Liver (tissue), 8 donors: ENCODE measurements at regions not wholly inside any gene's neighbourhood (a gene's known extent, or its start where the extent isn't known, plus 50 kb on each side); places are given as distances from the start of the nearest gene placed in this dataset.

Experiments
- DNase-seq: peaks from one replicate; pipeline ENCODE4 v3.0.0-alpha.2; 2017; ENCODE audit warnings: low spot score
- H3K27ac ChIP-seq, 2 donors: one replicate each; pipeline ENCODE4 v1.7.0; 2013; ENCODE audit warnings: inconsistent platforms in 2 of 2, low read length in 2 of 2, control low read depth in 1 of 2, low read depth in 1 of 2, mild to moderate bottlenecking in 1 of 2
- H3K27me3 ChIP-seq, 4 donors: one replicate each; pipeline versions ENCODE4 v1.6.1 to v1.7.0; 2013; ENCODE audit warnings: low read length in 3 of 4, inconsistent platforms in 1 of 4, mild to moderate bottlenecking in 1 of 4, moderate library complexity in 1 of 4; ENCODE audit not compliant: control insufficient read depth in 4 of 4, insufficient read depth in 4 of 4
- H3K36me3 ChIP-seq, 4 donors: one replicate each; pipeline versions ENCODE4 v1.6.1 to v1.7.0; 2013; ENCODE audit warnings: low read length in 3 of 4, mild to moderate bottlenecking in 3 of 4, low read depth in 1 of 4, moderate library complexity in 1 of 4; ENCODE audit not compliant: control insufficient read depth in 4 of 4, insufficient read depth in 3 of 4
- H3K4me1 ChIP-seq, 4 donors: one replicate each; pipeline versions ENCODE4 v1.6.1 to v1.7.0; 2013; ENCODE audit warnings: low read length in 3 of 4, mild to moderate bottlenecking in 3 of 4, moderate library complexity in 1 of 4; ENCODE audit not compliant: control insufficient read depth in 4 of 4, insufficient read depth in 4 of 4
- H3K4me3 ChIP-seq, 3 donors: one replicate each; pipeline versions ENCODE4 v1.6.1 to v1.7.0; 2013; ENCODE audit warnings: low read length in 3 of 3, control low read depth in 1 of 3, low read depth in 1 of 3, mild to moderate bottlenecking in 1 of 3
- H3K9ac ChIP-seq, 2 donors: one replicate each; pipeline ENCODE4 v1.7.0; 2013; ENCODE audit warnings: low read length in 2 of 2, mild to moderate bottlenecking in 2 of 2, moderate library complexity in 2 of 2, control low read depth in 1 of 2, low read depth in 1 of 2
- H3K9me3 ChIP-seq, 4 donors: one replicate each; pipeline versions ENCODE4 v1.6.1 to v1.7.0; 2013; ENCODE audit warnings: low read length in 3 of 4; ENCODE audit not compliant: control insufficient read depth in 4 of 4
- EGR1 ChIP-seq, 2 donors: IDR thresholded peaks; 2 replicates each; pipeline ENCODE4 v1.6.1; 2016 to 2018; ENCODE audit warnings: antibody characterized with exemption in 2 of 2, low read depth in 2 of 2
- FOXA1 ChIP-seq: IDR thresholded peaks from 2 replicates; pipeline ENCODE4 v1.6.1; 2016; ENCODE audit warnings: antibody characterized with exemption
- FOXA2 ChIP-seq: IDR thresholded peaks from 2 replicates; pipeline ENCODE4 v1.6.1; 2016; ENCODE audit warnings: antibody characterized with exemption
- GABPA ChIP-seq, 2 donors: IDR thresholded peaks in 1 of 2; conservative IDR thresholded peaks in 1 of 2; 2 replicates each; pipeline ENCODE4 v1.6.1; 2016; ENCODE audit warnings: antibody characterized with exemption in 2 of 2, mild to moderate bottlenecking in 1 of 2, moderate library complexity in 1 of 2
- HNF4A ChIP-seq, 2 donors: conservative IDR thresholded peaks; 2 replicates each; pipeline ENCODE4 v1.6.1; 2016; ENCODE audit warnings: antibody characterized with exemption in 2 of 2, mild to moderate bottlenecking in 2 of 2
- HNF4G ChIP-seq: IDR thresholded peaks from 2 replicates; pipeline ENCODE4 v1.6.1; 2016; ENCODE audit warnings: antibody characterized with exemption
- JUND ChIP-seq, 2 donors: IDR thresholded peaks; 2 replicates each; pipeline ENCODE4 v1.6.1; 2016; ENCODE audit warnings: antibody characterized with exemption in 2 of 2
- MAX ChIP-seq: IDR thresholded peaks from 2 replicates; pipeline ENCODE4 v1.6.1; 2016; ENCODE audit warnings: antibody characterized with exemption
- NR2F2 ChIP-seq: IDR thresholded peaks from 2 replicates; pipeline ENCODE4 v1.6.1; 2016; ENCODE audit warnings: antibody characterized with exemption
- RAD21 ChIP-seq, 2 donors: IDR thresholded peaks; 2 replicates each; pipeline ENCODE4 v1.6.1; 2016; ENCODE audit warnings: antibody characterized with exemption in 2 of 2, mild to moderate bottlenecking in 2 of 2
- REST ChIP-seq: IDR thresholded peaks from 2 replicates; pipeline ENCODE4 v1.6.1; 2016; ENCODE audit warnings: antibody characterized with exemption, mild to moderate bottlenecking
- RXRA ChIP-seq, 2 donors: IDR thresholded peaks; 2 replicates each; pipeline ENCODE4 v1.6.1; 2017 to 2018; ENCODE audit warnings: antibody characterized with exemption in 2 of 2, mild to moderate bottlenecking in 1 of 2
- SP1 ChIP-seq: IDR thresholded peaks from 2 replicates; pipeline ENCODE4 v1.6.1; 2018; ENCODE audit warnings: antibody characterized with exemption, mild to moderate bottlenecking
- TAF1 ChIP-seq: conservative IDR thresholded peaks from 2 replicates; pipeline ENCODE4 v1.6.1; 2016; ENCODE audit warnings: antibody characterized with exemption, mild to moderate bottlenecking
- YY1 ChIP-seq: IDR thresholded peaks from 2 replicates; pipeline ENCODE4 v1.6.1; 2016; ENCODE audit warnings: antibody characterized with exemption, mild to moderate bottlenecking
- WGBS: extraction: QIAGEN DNeasy Blood & Tissue Kit; methylation state at CpG from one replicate; pipeline ENCODE4 v1.1.7; 2013; 5-methylcytosine and 5-hydroxymethylcytosine counted together
- TF ChIP-seq, protein P1 (sequence below): IDR thresholded peaks from 2 replicates; pipeline ENCODE4 v1.6.1; 2016; ENCODE audit warnings: antibody characterized with exemption
- TF ChIP-seq, protein P2 (sequence below): fragments of 150-350 bp; IDR thresholded peaks from 2 replicates; pipeline ENCODE4 v1.5.1; 2017; ENCODE audit warnings: improper control_type of control experiment, low read depth, low read length; ENCODE audit not compliant: missing input control
- donor health status: healthy.
- donor health status: healthy.
- donor health status: healthy.
- donor health status: healthy.
- donor health status: healthy.

DNA sequence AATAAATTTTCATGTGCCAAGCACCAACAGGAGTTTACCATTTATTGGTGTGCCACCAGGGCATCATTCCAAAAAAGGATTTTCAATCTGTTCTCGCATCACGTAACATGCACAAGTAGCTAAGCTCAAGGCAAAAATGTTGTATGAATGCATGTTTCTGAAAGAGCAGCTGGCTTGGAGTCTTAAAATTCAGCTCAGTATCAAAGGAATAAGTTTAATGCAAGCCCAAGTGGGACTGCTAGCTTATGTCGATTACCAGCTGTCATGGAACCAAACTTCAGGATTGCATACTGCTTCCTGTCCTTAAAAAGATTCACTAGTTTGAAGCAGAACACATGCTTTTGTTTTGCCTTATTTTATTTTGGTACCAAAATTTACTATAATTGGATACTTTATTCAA, 437.0 kb downstream of the FSCB start:
- TF ChIP-seq JUND (IDR thresholded peaks at IDR 0.05), result no peak
- Histone ChIP-seq H3K9me3 (no peaks in the 10 kb centered on the region), H3K4me1 (no peaks in the 10 kb centered on the region), H3K4me3 (no peak overlapping the region), H3K9ac (no peak overlapping the region), H3K36me3 (no peaks in the 10 kb centered on the region), H3K27ac (no peak overlapping the region), H3K27me3 (no peaks in the 10 kb centered on the region)
- 77% methylated on average over 3 of the region's 3 CpGs for WGBS
- no peak for DNase-seq

- Histone ChIP-seq H3K4me3 (no peak overlapping the region), H3K9me3 (no peaks in the 10 kb centered on the region), H3K4me1 (no peaks in the 10 kb centered on the region), H3K27ac (no peak overlapping the region), H3K9ac (no peak overlapping the region), H3K27me3 (no peaks in the 10 kb centered on the region), H3K36me3 (no peaks in the 10 kb centered on the region)
- no peak for DNase-seq
- TF ChIP-seq RAD21 (IDR thresholded peaks at IDR 0.05) (peak in 1 of 2 donors; percentile 43), FOXA2 (no peak), RXRA (IDR thresholded peaks at IDR 0.05) (no peak)
- 68% methylated on average over 3 of the region's 3 CpGs for WGBS
Observed at GRCh38 chr14:44053422-44053821, 453.7 kb downstream of the FSCB start.

DNA sequence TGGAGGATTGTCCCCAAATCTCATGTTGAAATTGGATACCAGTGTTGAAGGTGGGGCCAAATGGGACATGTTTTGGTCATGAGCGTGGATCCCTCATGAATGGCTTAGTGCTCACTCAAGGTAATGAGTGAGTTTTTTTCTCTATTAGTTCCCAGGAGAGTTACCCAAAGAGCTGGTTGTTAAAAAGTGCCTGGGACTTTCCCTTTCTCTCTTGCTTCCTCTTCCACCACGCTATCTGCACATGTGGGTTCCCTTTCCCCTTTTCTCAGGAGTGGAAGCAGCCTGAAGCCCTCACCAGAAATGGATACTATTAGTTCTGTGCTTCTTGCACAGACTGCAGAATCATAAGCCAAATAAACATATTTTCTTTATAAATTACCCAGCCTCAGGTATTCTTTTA, 465.4 kb downstream of the FSCB start:
- no peak overlapping the region for H3K4me3 ChIP-seq
- H3K27ac ChIP-seq, result no peak overlapping the region
- H3K9me3 ChIP-seq, result peaks cover 0 to 8% (median 0%) of the 10 kb centered on the region in 4 donors
- TF ChIP-seq HNF4G (no peak), RAD21 (IDR thresholded peaks at IDR 0.05) (no peak), GABPA (IDR thresholded peaks at IDR 0.05 in 1 of 2, conservative IDR thresholded peaks at IDR 0.05 in 1 of 2) (no peak), FOXA2 (no peak), HNF4A (conservative IDR thresholded peaks at IDR 0.05) (no peak), REST (no peak), RXRA (IDR thresholded peaks at IDR 0.05) (no peak), FOXA1 (no peak), JUND (IDR thresholded peaks at IDR 0.05) (no peak), MAX (no peak), YY1 (no peak), TAF1 (no peak), NR2F2 (no peak), SP1 (no peak), EGR1 (IDR thresholded peaks at IDR 0.05; ENCODE audit: low read depth in 2 of 2) (no peak)
- TF ChIP-seq, protein P1, sequence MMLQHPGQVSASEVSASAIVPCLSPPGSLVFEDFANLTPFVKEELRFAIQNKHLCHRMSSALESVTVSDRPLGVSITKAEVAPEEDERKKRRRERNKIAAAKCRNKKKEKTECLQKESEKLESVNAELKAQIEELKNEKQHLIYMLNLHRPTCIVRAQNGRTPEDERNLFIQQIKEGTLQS, result no peak
- TF ChIP-seq, protein P2, sequence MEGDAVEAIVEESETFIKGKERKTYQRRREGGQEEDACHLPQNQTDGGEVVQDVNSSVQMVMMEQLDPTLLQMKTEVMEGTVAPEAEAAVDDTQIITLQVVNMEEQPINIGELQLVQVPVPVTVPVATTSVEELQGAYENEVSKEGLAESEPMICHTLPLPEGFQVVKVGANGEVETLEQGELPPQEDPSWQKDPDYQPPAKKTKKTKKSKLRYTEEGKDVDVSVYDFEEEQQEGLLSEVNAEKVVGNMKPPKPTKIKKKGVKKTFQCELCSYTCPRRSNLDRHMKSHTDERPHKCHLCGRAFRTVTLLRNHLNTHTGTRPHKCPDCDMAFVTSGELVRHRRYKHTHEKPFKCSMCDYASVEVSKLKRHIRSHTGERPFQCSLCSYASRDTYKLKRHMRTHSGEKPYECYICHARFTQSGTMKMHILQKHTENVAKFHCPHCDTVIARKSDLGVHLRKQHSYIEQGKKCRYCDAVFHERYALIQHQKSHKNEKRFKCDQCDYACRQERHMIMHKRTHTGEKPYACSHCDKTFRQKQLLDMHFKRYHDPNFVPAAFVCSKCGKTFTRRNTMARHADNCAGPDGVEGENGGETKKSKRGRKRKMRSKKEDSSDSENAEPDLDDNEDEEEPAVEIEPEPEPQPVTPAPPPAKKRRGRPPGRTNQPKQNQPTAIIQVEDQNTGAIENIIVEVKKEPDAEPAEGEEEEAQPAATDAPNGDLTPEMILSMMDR, result no peak
- DNase-seq, result no peak
- H3K27me3 ChIP-seq, result no peaks in the 10 kb centered on the region
- no peaks in the 10 kb centered on the region for H3K4me1 ChIP-seq
- WGBS, result 93% methylated on average over 2 of the region's 2 CpGs
- H3K36me3 ChIP-seq, result no peaks in the 10 kb centered on the region
- no peak overlapping the region for H3K9ac ChIP-seq
